Loucy (cell line): ENCODE measurements at regions not wholly inside any gene's neighbourhood (a gene's known extent, or its start where the extent isn't known, plus 50 kb on each side); places are given as distances from the start of the nearest gene placed in this dataset.

Experiments
- EZH2phosphoT487 ChIP-seq: fragments of 200-600 bp; IDR thresholded peaks from 2 replicates; pipeline ENCODE4 v1.6.1; 2018; ENCODE audit warnings: antibody characterized with exemption, mild to moderate bottlenecking, moderate library complexity, borderline replicate concordance
- TF ChIP-seq, protein P1 (sequence below): fragments of 200-600 bp; sonication (generic); conservative IDR thresholded peaks from 2 replicates; pipeline ENCODE4 v1.5.1; 2014; ENCODE audit warnings: mild to moderate bottlenecking, antibody characterized with exemption, low read length

DNA sequence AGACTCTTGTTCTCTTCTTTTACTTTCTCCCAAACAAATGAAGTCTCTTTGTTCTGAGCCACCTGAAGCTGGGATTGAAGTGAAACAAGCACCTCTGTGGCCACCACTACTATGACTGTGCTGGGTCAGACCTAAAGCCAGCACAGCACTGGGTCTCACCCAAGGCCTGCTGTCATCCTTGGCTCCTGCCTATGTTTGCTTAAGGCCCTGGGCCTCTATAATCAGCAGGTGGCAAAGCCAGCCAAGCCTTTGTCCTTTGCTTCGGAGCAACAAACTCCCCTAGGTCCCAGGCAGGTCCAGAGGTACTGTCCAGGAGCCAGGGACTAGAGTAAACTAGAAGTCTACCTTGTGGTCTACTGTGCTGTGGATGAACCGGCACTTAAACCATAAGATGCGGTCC lies 220.6 kb upstream of the ARSJ start:
- TF ChIP-seq, protein P1, sequence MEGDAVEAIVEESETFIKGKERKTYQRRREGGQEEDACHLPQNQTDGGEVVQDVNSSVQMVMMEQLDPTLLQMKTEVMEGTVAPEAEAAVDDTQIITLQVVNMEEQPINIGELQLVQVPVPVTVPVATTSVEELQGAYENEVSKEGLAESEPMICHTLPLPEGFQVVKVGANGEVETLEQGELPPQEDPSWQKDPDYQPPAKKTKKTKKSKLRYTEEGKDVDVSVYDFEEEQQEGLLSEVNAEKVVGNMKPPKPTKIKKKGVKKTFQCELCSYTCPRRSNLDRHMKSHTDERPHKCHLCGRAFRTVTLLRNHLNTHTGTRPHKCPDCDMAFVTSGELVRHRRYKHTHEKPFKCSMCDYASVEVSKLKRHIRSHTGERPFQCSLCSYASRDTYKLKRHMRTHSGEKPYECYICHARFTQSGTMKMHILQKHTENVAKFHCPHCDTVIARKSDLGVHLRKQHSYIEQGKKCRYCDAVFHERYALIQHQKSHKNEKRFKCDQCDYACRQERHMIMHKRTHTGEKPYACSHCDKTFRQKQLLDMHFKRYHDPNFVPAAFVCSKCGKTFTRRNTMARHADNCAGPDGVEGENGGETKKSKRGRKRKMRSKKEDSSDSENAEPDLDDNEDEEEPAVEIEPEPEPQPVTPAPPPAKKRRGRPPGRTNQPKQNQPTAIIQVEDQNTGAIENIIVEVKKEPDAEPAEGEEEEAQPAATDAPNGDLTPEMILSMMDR, result no peak
- no peak for TF ChIP-seq EZH2phosphoT487
